NCI-H2171 treated with DMSO at 0.1 percent for 48 hours (cell line): ENCODE measurements at regions not wholly inside any gene's neighbourhood (a gene's known extent, or its start where the extent isn't known, plus 50 kb on each side); places are given as distances from the start of the nearest gene placed in this dataset.
A peak's percentile ranks its signal among the peaks of the same experiment; 100 is the strongest.
"Not testable (repeated sequence)": the region's sequence is repeated elsewhere in the genome, so short reads cannot be mapped to it uniquely, and the experiment has no call there.

Source experiments
- DNase-seq: peaks from one replicate; lab custom pipeline; 2025; lab: John Stamatoyannopoulos, UW

GRCh38 chr6:121925534-121926255 is 473.8 kb upstream of the HSF2 start:
- DNase-seq, result no peak

- no peak for DNase-seq
These were observed 470.2 kb upstream of the HSF2 start for GRCh38 chr6:121929301-121929700.

- DNase-seq, result no peak
These were observed 467.1 kb upstream of the HSF2 start for GRCh38 chr6:121932076-121932991.

DNA sequence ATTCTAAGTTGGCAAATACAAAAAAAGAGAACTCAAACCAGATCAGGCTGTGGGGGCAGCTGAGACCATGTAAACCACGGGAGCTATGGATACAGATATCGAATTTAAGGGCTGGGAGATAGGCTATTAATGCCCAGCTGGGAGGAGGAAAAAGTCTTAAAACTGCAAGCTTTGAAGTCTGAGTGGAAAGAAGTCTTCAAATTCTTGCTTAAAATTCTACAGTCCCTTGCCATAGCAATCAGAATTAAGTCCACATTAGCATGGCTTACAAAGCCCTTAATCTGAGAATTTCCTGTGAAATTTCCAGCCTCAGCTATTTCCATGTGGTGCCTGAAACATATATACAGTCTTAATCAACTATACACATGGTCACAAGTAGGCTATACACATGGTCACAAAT is 465.0 kb upstream of the HSF2 start:
- DNase-seq, result no peak

- no peak for DNase-seq
These were observed 458.7 kb upstream of the HSF2 start for GRCh38 chr6:121940728-121941127.

- DNase-seq, result no peak
These were observed 455.1 kb upstream of the HSF2 start for GRCh38 chr6:121944354-121944753.

DNA sequence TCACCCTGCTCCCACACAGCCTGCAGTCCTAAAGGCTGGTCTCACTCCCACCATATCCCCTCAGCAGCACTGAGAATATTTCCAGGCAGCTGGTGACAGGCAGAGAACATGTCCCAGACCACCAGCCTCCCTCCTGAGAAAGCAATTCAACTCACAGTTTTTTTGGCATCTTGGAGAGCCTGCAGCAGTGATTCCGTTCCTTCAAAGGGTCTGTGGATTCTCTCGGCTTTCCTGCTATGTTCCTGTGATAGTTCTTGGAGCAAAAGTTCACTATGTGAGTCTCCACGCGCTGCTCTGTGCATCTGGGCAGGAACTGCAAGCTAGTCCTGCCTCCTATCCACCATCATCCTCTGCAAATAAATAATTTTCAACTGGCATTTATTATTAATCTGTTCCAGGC is 448.3 kb upstream of the HSF2 start:
- DNase-seq, result no peak

DNA sequence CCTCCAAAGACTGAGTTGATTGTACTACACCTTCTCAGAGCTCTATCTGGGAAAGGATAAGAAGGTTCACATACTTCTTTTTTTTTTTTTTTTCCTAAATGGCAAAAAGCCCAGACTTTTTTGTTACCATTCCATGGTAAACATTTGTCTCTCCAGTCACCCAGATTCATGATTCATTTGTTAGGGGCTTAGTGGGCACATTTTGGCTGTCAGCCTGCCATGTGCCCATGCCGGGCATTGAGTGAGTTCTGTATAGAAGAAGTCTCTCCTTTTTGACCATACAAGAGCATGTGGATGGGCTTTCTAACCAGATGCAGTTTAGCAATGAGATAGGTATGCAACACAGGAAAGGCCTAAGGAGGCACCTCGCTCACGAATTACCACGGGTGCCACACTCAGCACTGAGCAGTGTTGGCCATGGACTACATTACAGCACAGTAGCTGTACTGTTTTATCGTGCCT is 447.5 kb upstream of the HSF2 start:
- no peak for DNase-seq

- not testable (repeated sequence) for DNase-seq
These were observed 444.1 kb upstream of the HSF2 start for GRCh38 chr6:121955401-121955800.

GRCh38 chr6:121956782-121957181 is 442.7 kb upstream of the HSF2 start:
- DNase-seq, result no peak

- DNase-seq, result no peak
These were observed 440.0 kb upstream of the HSF2 start for GRCh38 chr6:121959501-121959900.

- DNase-seq, result no peak
These were observed 437.8 kb upstream of the HSF2 start for GRCh38 chr6:121961619-121962125.

- DNase-seq, result no peak
These were observed 435.6 kb upstream of the HSF2 start for GRCh38 chr6:121963826-121964225.

DNA sequence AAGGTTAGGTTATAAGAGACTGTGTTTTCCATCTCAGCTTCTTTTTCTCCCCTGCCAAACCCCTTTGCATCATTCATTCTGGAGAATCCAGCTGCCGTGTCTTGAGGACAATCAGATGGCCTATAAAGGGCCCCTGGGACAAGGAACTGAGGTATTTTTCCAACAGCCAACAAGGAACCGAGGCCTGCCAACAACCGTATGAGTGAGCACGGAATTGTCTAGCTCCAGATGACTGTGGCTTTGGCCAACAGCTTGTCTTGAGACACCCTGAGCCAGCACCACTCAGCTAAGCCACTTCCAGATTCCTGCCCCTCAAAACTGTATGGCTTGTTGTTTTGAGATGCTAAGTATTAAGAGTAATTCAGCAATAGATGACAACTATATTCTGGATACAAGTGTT is 433.7 kb upstream of the HSF2 start:
- DNase-seq, result no peak

DNA sequence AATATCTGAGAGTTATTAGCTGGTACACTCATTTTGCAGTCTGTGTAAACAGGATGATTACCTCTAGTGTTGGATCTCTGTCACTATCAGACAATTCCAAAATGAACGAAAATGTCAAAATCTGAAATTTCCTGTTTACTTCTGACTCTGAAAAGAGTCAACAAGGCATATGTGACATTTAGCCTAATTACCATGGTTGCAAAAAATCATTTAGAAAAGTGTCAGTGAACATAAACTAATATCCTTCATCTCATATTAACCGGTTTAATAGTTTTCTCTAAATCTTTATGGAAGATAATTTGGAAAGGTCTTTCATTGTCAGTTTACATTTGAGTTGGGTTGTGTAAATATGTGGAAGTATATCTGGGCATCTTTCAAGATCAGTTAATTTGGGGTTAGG is 431.8 kb upstream of the HSF2 start:
- no peak for DNase-seq

- no peak for DNase-seq
These were observed 427.5 kb upstream of the HSF2 start for GRCh38 chr6:121971931-121972335.

GRCh38 chr6:121984956-121985355 is 414.5 kb upstream of the HSF2 start:
- DNase-seq, result no peak

DNA sequence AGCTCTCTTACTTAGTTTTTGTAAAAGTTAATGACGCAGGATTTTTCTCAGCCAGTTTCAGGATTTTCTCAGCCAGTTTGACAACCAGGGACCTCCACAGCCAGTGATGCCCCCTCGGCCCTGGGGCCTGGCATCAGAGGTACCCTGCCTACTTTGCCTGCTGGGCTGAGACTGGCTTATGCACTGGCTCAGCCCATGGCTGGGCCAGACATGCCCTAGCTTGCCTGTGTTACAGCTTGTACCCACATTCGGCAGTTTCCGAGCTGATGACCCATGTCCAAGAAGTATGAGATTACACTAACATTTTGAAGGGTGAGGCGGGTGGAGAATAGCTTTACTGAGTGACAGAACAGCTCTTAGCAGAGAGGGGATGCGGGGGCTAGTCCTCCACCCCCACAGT is 406.1 kb upstream of the HSF2 start:
- DNase-seq, result no peak

DNA sequence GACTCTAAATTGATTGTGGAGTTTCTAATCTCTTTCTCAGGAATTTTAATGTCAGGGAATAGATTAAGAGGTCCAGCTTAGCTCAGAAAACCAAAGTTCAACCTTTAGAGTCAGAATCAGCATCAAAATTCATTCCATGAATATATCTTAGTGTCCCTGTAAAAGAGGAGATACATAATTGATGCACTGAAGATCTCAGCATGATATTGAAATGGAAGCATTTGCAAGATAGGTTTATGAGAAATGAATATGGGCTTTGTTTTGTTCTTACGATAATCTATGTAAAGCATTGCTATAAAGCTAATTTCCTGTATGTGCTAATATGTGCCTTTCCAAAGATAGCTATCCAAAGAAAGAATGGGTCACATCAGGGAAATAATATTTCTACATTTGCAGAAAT is 404.5 kb upstream of the HSF2 start:
- DNase-seq, result no peak

- DNase-seq, result peak; percentile 6
These were observed 400.8 kb upstream of the HSF2 start for GRCh38 chr6:121998631-121999030.

- peak; percentile 49 for DNase-seq
These were observed 399.9 kb upstream of the HSF2 start for GRCh38 chr6:121999456-122000065.

GRCh38 chr6:122005661-122006060 is 393.8 kb upstream of the HSF2 start:
- no peak for DNase-seq

DNA sequence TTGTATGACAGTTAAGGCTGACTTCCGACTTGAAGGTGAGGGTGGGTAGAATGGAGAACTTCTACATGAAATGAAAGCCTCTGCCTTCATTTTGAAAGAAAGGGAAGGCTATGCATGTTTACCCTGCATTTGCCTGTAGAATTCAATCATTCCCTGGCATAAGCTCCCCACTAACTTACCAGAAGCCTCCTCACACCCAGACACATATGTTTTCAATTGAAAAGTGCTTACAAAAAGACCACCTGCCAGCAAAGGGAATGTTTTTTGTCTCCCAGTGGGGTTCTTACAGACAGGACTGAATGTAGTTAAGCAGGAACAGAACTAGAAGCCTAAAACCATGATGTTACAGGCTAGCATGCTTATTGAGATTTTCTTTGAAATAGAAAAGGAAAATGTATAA is 392.1 kb upstream of the HSF2 start:
- DNase-seq, result no peak
